ENCODE measurements at regions not wholly inside any gene's neighbourhood (a gene's known extent, or its start where the extent isn't known, plus 50 kb on each side); places are given as distances from the start of the nearest gene placed in this dataset.
A peak's percentile ranks its signal among the peaks of the same experiment; 100 is the strongest.

DNA sequence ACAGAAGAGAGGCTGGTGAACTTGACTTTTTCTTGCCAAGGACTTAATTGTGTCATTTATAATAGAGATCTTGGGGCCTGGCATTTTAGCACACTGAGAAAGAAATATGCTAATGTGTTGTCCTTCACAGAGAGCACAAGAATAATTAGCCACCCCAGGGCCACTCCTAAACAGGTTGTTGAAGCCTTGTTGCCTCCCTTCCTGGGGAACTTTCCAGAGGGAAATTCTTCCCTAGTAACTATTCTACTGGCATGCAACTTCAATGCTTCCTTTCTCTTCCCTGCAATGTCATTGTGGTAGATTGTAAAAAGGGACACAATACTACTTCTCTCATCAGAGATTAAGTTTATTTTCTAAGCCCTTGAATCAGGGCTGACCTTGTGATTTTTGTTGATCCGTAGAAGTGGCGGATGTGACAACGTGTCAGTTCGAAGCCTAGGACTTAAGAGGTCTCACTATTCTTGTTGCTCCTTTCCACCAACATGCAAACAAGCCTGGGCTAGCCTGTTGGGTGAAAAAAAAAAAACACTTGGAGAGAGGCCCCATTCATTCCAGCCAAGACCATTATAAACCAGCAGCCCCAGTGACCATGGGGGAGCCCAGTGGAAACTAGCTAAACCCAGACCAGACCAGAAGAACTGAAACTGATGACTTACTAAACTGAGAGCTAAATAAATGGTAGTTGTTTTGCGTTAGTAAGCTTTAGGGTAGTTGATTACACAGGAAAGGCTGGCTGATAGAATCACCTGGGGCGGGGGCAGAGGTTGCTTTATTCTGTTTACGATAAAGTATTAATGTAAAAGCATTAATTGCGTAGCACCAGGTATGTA is 287.2 kb downstream of the SHQ1 start:
- Histone ChIP-seq H3K36me3 (ENCODE audit: control insufficient read depth in 2 of 4, insufficient read depth in 4 of 4, low read length in 3 of 4) (no peaks in the 10 kb centered on the region), H3K27me3 (replicated peaks in 1 of 4; ENCODE audit: control insufficient read depth in 3 of 4, extremely low read depth in 1 of 4, insufficient read depth in 3 of 4, low read length in 3 of 4) (no peaks in the 10 kb centered on the region), H3K79me2 (ENCODE audit: control insufficient read depth in 1 of 2, insufficient read depth in 2 of 2, low read length in 2 of 2) (no peaks in the 10 kb centered on the region), H3K18ac (ENCODE audit: extremely low read depth, low read length) (no peak overlapping the region), H3K4me1 (replicated peaks in 1 of 4; ENCODE audit: control insufficient read depth in 3 of 4, insufficient read depth in 4 of 4, low read length in 3 of 4) (peaks cover 2 to 13% (median 9%) of the 10 kb centered on the region in 4 experiments), H2BK12ac (ENCODE audit: low read depth, low read length) (peak overlapping the region; percentile 21), H3K27ac (ENCODE audit: low read depth, low read length) (peak overlapping the region; percentile 34; the same call in 1 of the 2 replicates), H3K4me2 (ENCODE audit: insufficient read depth in 1 of 2, low read depth in 2 of 2, low read length in 2 of 2) (peak overlapping the region in 1 of 2 experiments; percentile 28; a peak in 3 of 4 replicates), H3K14ac (ENCODE audit: insufficient read length) (no peak overlapping the region), H2AFZ (ENCODE audit: low read length) (no peak overlapping the region), H4K91ac (replicated peaks; ENCODE audit: insufficient read length, low read length) (no peak overlapping the region), H3K56ac (replicated peaks; ENCODE audit: insufficient read length, low read depth, low read length) (no peak overlapping the region), H3K9me3 (ENCODE audit: insufficient read depth in 2 of 2, low read depth in 1 of 2, low read length in 1 of 2) (peaks cover 9 to 10% of the 10 kb centered on the region in 2 experiments; a peak in 3 of 4 replicates), H3K4ac (replicated peaks; ENCODE audit: insufficient read length, low read depth, low read length) (no peak overlapping the region), H2BK20ac (ENCODE audit: low read length) (no peak overlapping the region; the same call in 1 of the 2 replicates), H4K5ac (ENCODE audit: insufficient read length, low read depth, low read length) (no peak overlapping the region), H2BK120ac (replicated peaks; ENCODE audit: low read depth, low read length) (no peak overlapping the region), H2BK5ac (ENCODE audit: low read depth, low read length) (peak overlapping the region; percentile 50; the same call in 1 of the 2 replicates), H3K79me1 (ENCODE audit: low read depth, low read length) (no peaks in the 10 kb centered on the region), H3K9ac (replicated peaks in 1 of 4; ENCODE audit: extremely low read depth in 1 of 4, low read depth in 3 of 4, low read length in 3 of 4) (no peak overlapping the region), H3K23ac (ENCODE audit: insufficient read length) (no peak overlapping the region), H4K8ac (ENCODE audit: extremely low read depth, insufficient read depth, low read length) (no peak overlapping the region), H2BK15ac (ENCODE audit: low read length) (no peak overlapping the region), H3K23me2 (ENCODE audit: low read depth, low read length) (0 out of 2 replicates have a peak, but pooled peaks cover 3% of the 10 kb centered on the region), H3K4me3 (ENCODE audit: extremely low read depth in 1 of 4, insufficient read depth in 2 of 4, low read depth in 3 of 4, low read length in 4 of 4) (no peak overlapping the region), H4K20me1 (replicated peaks in 1 of 2; ENCODE audit: control insufficient read depth in 1 of 2, insufficient read depth in 2 of 2, low read length in 2 of 2) (no peaks in the 10 kb centered on the region), H2AK5ac (ENCODE audit: low read depth, low read length) (no peak overlapping the region)
- TF ChIP-seq TBP (IDR thresholded peaks at IDR 0.05; ENCODE audit: low read depth, low read length) (no peak), TEAD4 (IDR thresholded peaks at IDR 0.05; ENCODE audit: low read depth, low read length) (peak; percentile 2; the same call in 1 of the 2 replicates)
- TF ChIP-seq, protein P1, sequence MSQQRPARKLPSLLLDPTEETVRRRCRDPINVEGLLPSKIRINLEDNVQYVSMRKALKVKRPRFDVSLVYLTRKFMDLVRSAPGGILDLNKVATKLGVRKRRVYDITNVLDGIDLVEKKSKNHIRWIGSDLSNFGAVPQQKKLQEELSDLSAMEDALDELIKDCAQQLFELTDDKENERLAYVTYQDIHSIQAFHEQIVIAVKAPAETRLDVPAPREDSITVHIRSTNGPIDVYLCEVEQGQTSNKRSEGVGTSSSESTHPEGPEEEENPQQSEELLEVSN (IDR thresholded peaks at IDR 0.05), result 0 out of 2 replicates have a peak, but pooled peaks have one; percentile 43
- no peak for DNase-seq (ENCODE audit: low read depth in 1 of 2, low spot score in 2 of 2)
- 81% methylated on average over 8 of the region's 8 CpGs; no CpG with 5 or more reads in 1 of the 2 experiments for WGBS, 2 experiments (ENCODE audit: extremely low coverage in 1 of 2, insufficient coverage in 1 of 2, insufficient read length in 1 of 2, insufficient replicate concordance in 2 of 2, low coverage in 1 of 2, low lambda C conversion rate in 2 of 2, missing lambda C conversion rate in 1 of 2)
- FAIRE-seq, result peak; percentile 39
- POLR2A ChIA-PET (ENCODE audit: partially characterized antibody), result interaction anchor here (0.8 kb wide), 1 partner anchor 37 kb away, joined by 3 read pairs; no protein-coding TSS in a partner anchor
- CTCF ChIA-PET (ENCODE audit: partially characterized antibody), result interaction anchor here (0.7 to 1.0 kb wide), 2 partner anchors 9 to 106 kb away, joined by 3 to 4 read pairs; no protein-coding TSS in a partner anchor

Data from H1 (cell line).